ENCODE measurements at regions not wholly inside any gene's neighbourhood (a gene's known extent, or its start where the extent isn't known, plus 50 kb on each side); places are given as distances from the start of the nearest gene placed in this dataset.

GRCh38 chr5:67807439-67807888 is 408.1 kb upstream of the PIK3R1 start:
- Histone ChIP-seq H3K4me2 (no peak overlapping the region), H3K27ac (no peak overlapping the region), H3K36me3 (ENCODE audit: low read depth) (no peaks in the 10 kb centered on the region), H3K4me1 (replicated peaks; ENCODE audit: insufficient read depth) (no peaks in the 10 kb centered on the region), H3K9me2 (ENCODE audit: insufficient read depth) (no peaks in the 10 kb centered on the region), H3F3A (ENCODE audit: insufficient read depth, low read depth) (no peaks in the 10 kb centered on the region), H3K9me3 (ENCODE audit: insufficient read depth, low read depth) (no peaks in the 10 kb centered on the region), H3K27me3 (ENCODE audit: insufficient read depth, low read depth) (no peaks in the 10 kb centered on the region), H3K79me2 (ENCODE audit: low read depth) (no peaks in the 10 kb centered on the region), H4K20me1 (ENCODE audit: insufficient read depth) (no peaks in the 10 kb centered on the region), H3K4me3 (no peak overlapping the region), H2AFZ (no peak overlapping the region)
- ChIA-PET CTCF (no interaction called here), POLR2A (ENCODE audit: unreplicated experiment) (no interaction called here)
- no TSS peak for BruUV-seq (replicated peaks)
- intact Hi-C loops (cut with micrococcal nuclease; ENCODE audit: unreplicated experiment): no loop called here
- no peak for DNase-seq
- TF ChIP-seq EZH2 (IDR thresholded peaks at IDR 0.05; ENCODE audit: low read depth): no peak
- TF ChIP-seq, protein P1, sequence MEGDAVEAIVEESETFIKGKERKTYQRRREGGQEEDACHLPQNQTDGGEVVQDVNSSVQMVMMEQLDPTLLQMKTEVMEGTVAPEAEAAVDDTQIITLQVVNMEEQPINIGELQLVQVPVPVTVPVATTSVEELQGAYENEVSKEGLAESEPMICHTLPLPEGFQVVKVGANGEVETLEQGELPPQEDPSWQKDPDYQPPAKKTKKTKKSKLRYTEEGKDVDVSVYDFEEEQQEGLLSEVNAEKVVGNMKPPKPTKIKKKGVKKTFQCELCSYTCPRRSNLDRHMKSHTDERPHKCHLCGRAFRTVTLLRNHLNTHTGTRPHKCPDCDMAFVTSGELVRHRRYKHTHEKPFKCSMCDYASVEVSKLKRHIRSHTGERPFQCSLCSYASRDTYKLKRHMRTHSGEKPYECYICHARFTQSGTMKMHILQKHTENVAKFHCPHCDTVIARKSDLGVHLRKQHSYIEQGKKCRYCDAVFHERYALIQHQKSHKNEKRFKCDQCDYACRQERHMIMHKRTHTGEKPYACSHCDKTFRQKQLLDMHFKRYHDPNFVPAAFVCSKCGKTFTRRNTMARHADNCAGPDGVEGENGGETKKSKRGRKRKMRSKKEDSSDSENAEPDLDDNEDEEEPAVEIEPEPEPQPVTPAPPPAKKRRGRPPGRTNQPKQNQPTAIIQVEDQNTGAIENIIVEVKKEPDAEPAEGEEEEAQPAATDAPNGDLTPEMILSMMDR (conservative IDR thresholded peaks at IDR 0.05): no peak

DNA sequence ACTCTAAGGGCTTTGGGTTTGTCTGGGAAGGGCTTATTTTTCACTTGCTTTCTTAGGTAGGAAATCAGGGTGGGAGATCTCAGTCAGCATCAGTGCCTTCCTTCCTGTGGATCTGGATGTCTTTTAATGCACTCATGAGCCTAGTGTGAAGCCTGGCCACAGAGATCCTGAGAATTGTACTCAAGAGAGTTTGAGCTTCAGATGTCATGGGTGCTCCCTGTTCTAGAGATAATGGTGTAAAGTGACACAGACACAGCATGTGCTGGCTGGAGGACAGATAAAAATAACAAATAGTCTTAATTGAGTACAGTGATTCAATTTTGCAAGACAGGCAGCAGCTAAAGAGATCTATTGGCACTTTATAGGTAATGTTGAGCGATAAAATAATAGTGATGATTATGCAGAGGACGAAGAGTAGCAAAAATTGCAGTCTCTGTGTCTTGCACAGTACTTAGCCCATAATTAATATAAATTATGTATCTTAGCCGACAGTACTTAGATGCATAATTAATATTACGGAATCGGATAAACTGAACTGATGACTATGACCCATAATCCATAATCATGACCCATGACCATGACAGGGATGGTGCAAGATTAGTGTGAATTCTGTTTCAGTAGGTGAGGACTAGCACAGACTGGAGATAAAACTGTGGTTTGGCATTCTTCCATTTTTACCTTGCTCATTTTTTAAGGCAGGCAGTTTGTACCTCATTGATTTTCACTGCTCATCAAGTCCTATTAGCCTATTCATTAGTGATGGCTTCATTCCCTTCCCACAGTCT is 408.7 kb upstream of the PIK3R1 start:
- Histone ChIP-seq H3K9me3 (ENCODE audit: insufficient read depth, low read depth) (no peaks in the 10 kb centered on the region), H3K27me3 (ENCODE audit: insufficient read depth, low read depth) (no peaks in the 10 kb centered on the region), H2AFZ (no peak overlapping the region), H3F3A (ENCODE audit: insufficient read depth, low read depth) (no peaks in the 10 kb centered on the region), H4K20me1 (ENCODE audit: insufficient read depth) (no peaks in the 10 kb centered on the region), H3K9me2 (ENCODE audit: insufficient read depth) (no peaks in the 10 kb centered on the region), H3K4me1 (replicated peaks; ENCODE audit: insufficient read depth) (no peaks in the 10 kb centered on the region), H3K36me3 (ENCODE audit: low read depth) (no peaks in the 10 kb centered on the region), H3K4me3 (no peak overlapping the region), H3K27ac (no peak overlapping the region), H3K4me2 (no peak overlapping the region), H3K79me2 (ENCODE audit: low read depth) (no peaks in the 10 kb centered on the region)
- no TSS peak for BruUV-seq (replicated peaks)
- ChIA-PET POLR2A (ENCODE audit: unreplicated experiment) (no interaction called here), CTCF (no interaction called here)
- TF ChIP-seq EZH2 (IDR thresholded peaks at IDR 0.05; ENCODE audit: low read depth): no peak
- TF ChIP-seq, protein P1 (conservative IDR thresholded peaks at IDR 0.05): no peak
- intact Hi-C loops (cut with micrococcal nuclease; ENCODE audit: unreplicated experiment): no loop called here
- no peak for DNase-seq

DNA sequence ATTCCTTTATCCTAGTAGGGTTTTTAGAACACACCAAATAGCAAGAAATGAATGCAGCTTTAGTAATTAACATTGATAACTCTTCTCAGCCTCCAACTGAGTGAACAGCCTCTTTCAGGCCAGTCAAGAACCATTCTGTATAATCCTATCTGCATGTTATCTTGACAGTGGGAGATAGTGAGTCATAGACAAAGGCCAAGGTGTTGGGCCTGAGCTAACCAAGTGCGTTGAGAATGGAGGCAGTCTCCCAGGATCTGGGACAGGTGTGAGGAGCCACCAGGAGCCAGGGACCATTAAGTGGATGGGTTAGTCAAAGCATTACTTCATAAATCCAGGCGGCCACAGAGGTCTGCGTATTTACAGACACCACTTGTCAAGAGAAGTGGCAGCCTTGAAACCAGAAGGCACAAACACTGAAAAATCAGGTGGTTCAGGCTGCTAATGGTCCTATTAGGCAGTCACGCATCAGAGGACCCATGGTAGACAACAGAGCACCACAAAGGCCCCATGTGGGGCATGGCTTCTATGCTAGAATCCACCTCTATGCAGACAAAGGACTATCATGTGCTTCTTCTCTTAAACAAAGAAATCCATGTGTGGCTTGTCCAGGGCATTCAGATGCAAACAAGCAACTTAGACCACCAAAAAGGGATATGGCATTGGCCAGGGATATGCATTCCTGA is 409.7 kb upstream of the PIK3R1 start:
- H3K36me3 ChIP-seq (ENCODE audit: low read depth): no peaks in the 10 kb centered on the region
- no peaks in the 10 kb centered on the region for H3K9me3 ChIP-seq (ENCODE audit: insufficient read depth, low read depth)
- ChIA-PET POLR2A (ENCODE audit: unreplicated experiment) (no interaction called here), CTCF (no interaction called here)
- H4K20me1 ChIP-seq (ENCODE audit: insufficient read depth): no peaks in the 10 kb centered on the region
- intact Hi-C loops (cut with micrococcal nuclease; ENCODE audit: unreplicated experiment): no loop called here
- H2AFZ ChIP-seq: no peak overlapping the region
- no peak overlapping the region for H3K4me2 ChIP-seq
- no peaks in the 10 kb centered on the region for H3F3A ChIP-seq (ENCODE audit: insufficient read depth, low read depth)
- BruUV-seq (replicated peaks): no TSS peak
- H3K27me3 ChIP-seq (ENCODE audit: insufficient read depth, low read depth): no peaks in the 10 kb centered on the region
- H3K4me1 ChIP-seq (replicated peaks; ENCODE audit: insufficient read depth): no peaks in the 10 kb centered on the region
- no peak overlapping the region for H3K27ac ChIP-seq
- no peak for DNase-seq
- no peaks in the 10 kb centered on the region for H3K79me2 ChIP-seq (ENCODE audit: low read depth)
- TF ChIP-seq, protein P1 (conservative IDR thresholded peaks at IDR 0.05): no peak
- TF ChIP-seq EZH2 (IDR thresholded peaks at IDR 0.05; ENCODE audit: low read depth): no peak
- H3K9me2 ChIP-seq (ENCODE audit: insufficient read depth): no peaks in the 10 kb centered on the region
- no peak overlapping the region for H3K4me3 ChIP-seq
